ENCODE measurements at regions not wholly inside any gene's neighbourhood (a gene's known extent, or its start where the extent isn't known, plus 50 kb on each side); places are given as distances from the start of the nearest gene placed in this dataset.

GRCh38 chr3:157786618-157787017 is 283.4 kb upstream of the VEPH1 start:
- TF ChIP-seq CTCF (IDR thresholded peaks at IDR 0.05 in 8 of 11, conservative IDR thresholded peaks at IDR 0.05 in 3 of 11) (no peak), POLR2AphosphoS5 (IDR thresholded peaks at IDR 0.05) (no peak), POLR2A (IDR thresholded peaks at IDR 0.05) (no peak)
